ENCODE measurements at regions not wholly inside any gene's neighbourhood (a gene's known extent, or its start where the extent isn't known, plus 50 kb on each side); places are given as distances from the start of the nearest gene placed in this dataset.

DNA sequence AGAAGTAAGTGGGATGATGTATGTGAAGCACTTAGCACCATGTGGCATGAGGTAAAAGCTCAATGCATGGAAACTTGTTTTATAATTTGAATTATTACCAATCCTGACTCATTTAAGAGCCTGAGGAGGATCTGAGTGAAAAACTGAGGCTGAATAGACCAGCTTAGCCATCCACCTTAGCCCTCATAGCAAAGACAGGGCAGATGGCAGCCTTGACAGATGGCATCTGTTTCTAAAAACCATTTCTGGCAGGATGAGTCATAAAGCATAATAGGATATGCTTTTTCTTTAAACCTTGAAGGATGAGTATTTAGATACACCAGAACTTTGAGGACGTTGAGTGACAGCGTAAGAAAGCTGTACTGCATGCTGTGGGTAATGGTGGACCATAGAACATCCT lies 61.0 kb upstream of the NAV2 start:
- TF ChIP-seq, protein P1, sequence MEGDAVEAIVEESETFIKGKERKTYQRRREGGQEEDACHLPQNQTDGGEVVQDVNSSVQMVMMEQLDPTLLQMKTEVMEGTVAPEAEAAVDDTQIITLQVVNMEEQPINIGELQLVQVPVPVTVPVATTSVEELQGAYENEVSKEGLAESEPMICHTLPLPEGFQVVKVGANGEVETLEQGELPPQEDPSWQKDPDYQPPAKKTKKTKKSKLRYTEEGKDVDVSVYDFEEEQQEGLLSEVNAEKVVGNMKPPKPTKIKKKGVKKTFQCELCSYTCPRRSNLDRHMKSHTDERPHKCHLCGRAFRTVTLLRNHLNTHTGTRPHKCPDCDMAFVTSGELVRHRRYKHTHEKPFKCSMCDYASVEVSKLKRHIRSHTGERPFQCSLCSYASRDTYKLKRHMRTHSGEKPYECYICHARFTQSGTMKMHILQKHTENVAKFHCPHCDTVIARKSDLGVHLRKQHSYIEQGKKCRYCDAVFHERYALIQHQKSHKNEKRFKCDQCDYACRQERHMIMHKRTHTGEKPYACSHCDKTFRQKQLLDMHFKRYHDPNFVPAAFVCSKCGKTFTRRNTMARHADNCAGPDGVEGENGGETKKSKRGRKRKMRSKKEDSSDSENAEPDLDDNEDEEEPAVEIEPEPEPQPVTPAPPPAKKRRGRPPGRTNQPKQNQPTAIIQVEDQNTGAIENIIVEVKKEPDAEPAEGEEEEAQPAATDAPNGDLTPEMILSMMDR (IDR thresholded peaks at IDR 0.05), result no peak
- TF ChIP-seq POLR2A (IDR thresholded peaks at IDR 0.05), result no peak
- DNase-seq (ENCODE audit: low spot score in 2 of 2), result peak in 1 of 2 donors; percentile 20
- intact Hi-C loops (cut with DNase I; ENCODE audit: low total_unique reads), result no loop called here
- WGBS, 2 donors, result 86 to 93% methylated on average over 2 of the region's 2 CpGs
- H3K4me3 ChIP-seq (ENCODE audit: low read depth, poor library complexity, severe bottlenecking), result no peak overlapping the region

DNA sequence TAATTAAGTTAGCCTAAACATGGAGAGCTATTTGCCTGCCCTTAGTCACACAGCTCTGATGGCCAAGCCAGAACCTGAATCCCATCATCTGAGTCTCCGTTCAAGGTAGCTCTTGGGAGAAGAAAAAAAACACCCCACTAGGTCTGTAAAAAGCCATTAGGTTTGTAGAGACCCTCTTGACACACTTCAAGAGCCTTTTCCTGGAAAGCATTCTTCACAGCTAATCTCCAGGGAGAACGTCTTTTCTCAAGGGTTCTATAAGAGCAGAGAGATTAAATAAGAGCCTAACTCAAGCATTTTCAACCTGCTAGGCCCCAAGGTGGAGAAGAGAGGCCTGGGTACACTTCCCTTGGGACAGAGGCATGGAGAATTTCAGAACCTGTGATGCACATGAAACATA lies 61.6 kb upstream of the NAV2 start:
- H3K4me3 ChIP-seq (ENCODE audit: low read depth, poor library complexity, severe bottlenecking), result no peak overlapping the region
- TF ChIP-seq, protein P1 (IDR thresholded peaks at IDR 0.05), result no peak
- no peak for TF ChIP-seq POLR2A (IDR thresholded peaks at IDR 0.05)
- intact Hi-C loops (cut with DNase I; ENCODE audit: low total_unique reads), result no loop called here
- WGBS, 2 donors, result 95 to 97% methylated on average over 2 of the region's 2 CpGs
- DNase-seq (ENCODE audit: low spot score in 2 of 2), result no peak

DNA sequence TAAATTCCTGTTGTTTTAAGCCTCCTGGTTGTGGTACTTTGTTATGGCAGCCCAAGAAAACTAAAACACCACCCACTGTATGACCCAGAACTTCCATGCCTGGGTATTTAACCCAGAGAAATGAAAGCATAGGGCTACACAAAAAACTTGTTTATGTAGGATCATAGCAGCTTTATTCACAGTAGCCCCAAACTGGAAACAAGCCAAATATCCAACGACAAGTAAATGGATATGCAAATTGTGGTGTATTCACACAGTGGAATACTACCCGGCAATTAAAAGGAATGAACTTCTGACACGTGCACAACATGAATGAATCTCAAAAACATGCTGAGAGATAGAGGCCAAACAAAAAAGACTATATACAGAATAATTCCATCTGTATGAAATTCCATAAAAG lies 62.2 kb upstream of the NAV2 start:
- 74 to 81% methylated on average over 3 of the region's 3 CpGs for WGBS, 2 donors
- no peak for DNase-seq (ENCODE audit: low spot score in 2 of 2)
- no peak for TF ChIP-seq POLR2A (IDR thresholded peaks at IDR 0.05)
- TF ChIP-seq, protein P1 (IDR thresholded peaks at IDR 0.05), result no peak
- H3K4me3 ChIP-seq (ENCODE audit: low read depth, poor library complexity, severe bottlenecking), result no peak overlapping the region
- intact Hi-C loops (cut with DNase I; ENCODE audit: low total_unique reads), result no loop called here

DNA sequence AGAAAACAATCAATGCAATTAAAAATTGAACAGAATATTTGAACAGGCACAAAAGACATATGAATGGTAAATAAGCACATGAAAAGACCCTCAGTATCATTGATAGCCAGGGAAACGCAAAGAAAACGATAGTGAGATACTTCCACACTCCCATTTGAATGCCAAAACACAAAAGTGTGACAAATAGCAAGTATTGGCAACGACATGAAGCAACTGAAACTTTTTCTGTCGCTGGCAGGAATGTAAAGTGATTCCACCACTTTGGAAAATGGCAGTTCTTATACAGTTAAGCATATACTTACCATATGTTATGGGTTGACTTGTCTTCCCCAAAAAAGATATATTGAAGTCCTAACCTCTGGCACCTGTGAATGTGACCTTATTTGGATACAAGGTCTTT lies 62.9 kb upstream of the NAV2 start:
- no peak overlapping the region for H3K4me3 ChIP-seq (ENCODE audit: low read depth, poor library complexity, severe bottlenecking)
- no peak for DNase-seq (ENCODE audit: low spot score in 2 of 2)
- intact Hi-C loops (cut with DNase I; ENCODE audit: low total_unique reads), result no loop called here
- WGBS, 2 donors, result 73 to 74% methylated on average over 4 of the region's 4 CpGs
- no peak for TF ChIP-seq POLR2A (IDR thresholded peaks at IDR 0.05)
- TF ChIP-seq, protein P1 (IDR thresholded peaks at IDR 0.05), result no peak

DNA sequence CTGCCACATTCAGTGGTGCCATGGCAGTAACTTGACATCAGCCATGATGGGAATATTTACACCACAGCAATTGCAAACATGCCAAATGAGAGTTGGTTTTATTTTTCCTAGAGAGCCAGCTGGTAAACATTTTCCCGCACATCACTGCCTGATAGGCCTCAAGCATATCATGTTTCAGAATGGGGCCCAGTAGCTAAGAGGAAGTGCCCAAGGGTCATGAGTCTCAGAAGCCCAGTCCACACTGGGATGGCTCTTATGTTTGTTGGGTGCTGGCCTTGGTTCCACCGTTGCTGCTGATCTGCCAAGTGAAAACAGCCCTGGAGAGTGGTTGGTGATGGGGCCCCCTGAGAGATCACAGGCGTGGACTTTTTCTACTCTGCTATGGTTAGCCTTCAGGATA lies 64.3 kb upstream of the NAV2 start:
- intact Hi-C loops (cut with DNase I; ENCODE audit: low total_unique reads), result no loop called here
- WGBS, 2 donors, result 75 to 84% methylated on average over 3 of the region's 3 CpGs
- DNase-seq (ENCODE audit: low spot score in 2 of 2), result peak in 1 of 2 donors; percentile 59
- TF ChIP-seq, protein P1 (IDR thresholded peaks at IDR 0.05), result no peak
- no peak for TF ChIP-seq POLR2A (IDR thresholded peaks at IDR 0.05)
- H3K4me3 ChIP-seq (ENCODE audit: low read depth, poor library complexity, severe bottlenecking), result no peak overlapping the region

DNA sequence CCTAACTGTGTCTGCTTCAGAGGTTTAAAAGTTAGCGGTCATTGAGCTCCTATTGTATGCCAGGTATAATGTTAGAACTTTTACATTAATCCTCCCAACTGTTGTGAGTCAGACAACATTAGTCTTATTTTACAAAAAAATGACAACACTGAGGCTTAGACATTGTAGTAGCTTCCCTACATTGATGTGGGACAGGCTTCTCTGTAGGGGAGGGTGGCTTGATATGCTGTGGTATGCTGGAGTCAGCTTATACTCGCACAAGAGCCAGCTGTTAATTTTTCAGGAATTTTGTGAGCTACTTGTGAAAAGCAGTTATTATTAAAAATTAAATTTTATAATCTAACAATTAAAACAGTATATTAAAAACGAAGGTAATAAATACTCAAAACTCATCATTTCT lies 64.8 kb upstream of the NAV2 start:
- DNase-seq (ENCODE audit: low spot score in 2 of 2), result no peak
- WGBS, 2 donors, result 88 to 95% methylated on average over 3 of the region's 3 CpGs
- no peak overlapping the region for H3K4me3 ChIP-seq (ENCODE audit: low read depth, poor library complexity, severe bottlenecking)
- intact Hi-C loops (cut with DNase I; ENCODE audit: low total_unique reads), result no loop called here
- TF ChIP-seq, protein P1 (IDR thresholded peaks at IDR 0.05), result no peak
- no peak for TF ChIP-seq POLR2A (IDR thresholded peaks at IDR 0.05)
